Gastroesophageal sphincter (tissue), 3 donors: ENCODE measurements at regions not wholly inside any gene's neighbourhood (a gene's known extent, or its start where the extent isn't known, plus 50 kb on each side); places are given as distances from the start of the nearest gene placed in this dataset.

ENCODE experiments used
- CTCF ChIP-seq, 4 experiments: fragments of 200-600 bp in 2 of 4; fragments of 450-650 bp in 2 of 4; sonication (generic) in 1 of 4; IDR thresholded peaks; one replicate each; pipeline ENCODE4 v1.5.1; 2017 to 2019; ENCODE audit warnings: antibody characterized with exemption in 4 of 4, mild to moderate bottlenecking in 2 of 4, moderate library complexity in 2 of 4
- EP300 ChIP-seq: sonication (generic); formaldehyde crosslinking; IDR thresholded peaks from one replicate; pipeline ENCODE4 v1.6.1; 2017; ENCODE audit warnings: antibody characterized with exemption, mild to moderate bottlenecking
- POLR2A ChIP-seq, 2 donors: fragments of 450-650 bp; IDR thresholded peaks; one replicate each; pipeline ENCODE4 v1.6.1; 2017; ENCODE audit warnings: antibody characterized with exemption in 2 of 2, mild to moderate bottlenecking in 2 of 2, moderate library complexity in 1 of 2
- POLR2AphosphoS5 ChIP-seq: sonication (generic); formaldehyde crosslinking; IDR thresholded peaks from one replicate; pipeline ENCODE4 v1.6.1; 2017; ENCODE audit warnings: antibody characterized with exemption

- TF ChIP-seq CTCF (IDR thresholded peaks at IDR 0.05) (no peak), POLR2AphosphoS5 (no peak), POLR2A (IDR thresholded peaks at IDR 0.05) (no peak), EP300 (no peak)
These were observed 175.7 kb upstream of the NUDT4 start for GRCh38 chr12:93201990-93202389.
